Astrocyte (in vitro differentiated cells and primary cell): ENCODE measurements at regions not wholly inside any gene's neighbourhood (a gene's known extent, or its start where the extent isn't known, plus 50 kb on each side); places are given as distances from the start of the nearest gene placed in this dataset.

ENCODE experiments used
- DNase-seq: peaks from one replicate; pipeline ENCODE4 v3.0.0-alpha.2; 2010; ENCODE audit warnings: low read depth
- FAIRE-seq: peaks from 2 replicates; lab custom pipeline; 2011; peaks lifted over from hg19 to GRCh38; lab: Jason Lieb, UNC
- H2AFZ ChIP-seq: 2 replicates; pipeline ENCODE4 v1.6.0; 2012; ENCODE audit warnings: low read depth, low read length, inconsistent platforms
- H3K27ac ChIP-seq: 2 replicates; pipeline ENCODE4 v1.5.1; 2011; ENCODE audit warnings: low read depth, low read length, inconsistent platforms
- H3K27me3 ChIP-seq: 2 replicates; pipeline ENCODE4 v1.6.0; 2011; ENCODE audit warnings: low read length, inconsistent platforms; ENCODE audit not compliant: insufficient read depth
- H3K36me3 ChIP-seq: 2 replicates; pipeline ENCODE4 v1.5.1; 2011; ENCODE audit warnings: low read length, inconsistent platforms; ENCODE audit not compliant: insufficient read depth
- H3K4me1 ChIP-seq: 2 replicates; pipeline ENCODE4 v1.5.1; 2011; ENCODE audit warnings: low read length, inconsistent platforms; ENCODE audit not compliant: insufficient read depth
- H3K4me2 ChIP-seq: 2 replicates; pipeline ENCODE4 v1.6.0; 2012; ENCODE audit warnings: low read length, inconsistent platforms
- H3K4me3 ChIP-seq: 2 replicates; pipeline ENCODE4 v1.5.1; 2011; ENCODE audit warnings: low read depth, mild to moderate bottlenecking, low read length, inconsistent platforms; ENCODE audit not compliant: insufficient read depth
- H3K79me2 ChIP-seq: 2 replicates; pipeline ENCODE4 v1.6.0; 2012; ENCODE audit warnings: mild to moderate bottlenecking, low read length, inconsistent platforms; ENCODE audit not compliant: insufficient read depth
- H3K9ac ChIP-seq: 2 replicates; pipeline ENCODE4 v1.6.0; 2012; ENCODE audit warnings: mild to moderate bottlenecking, low read length, inconsistent platforms
- H3K9me3 ChIP-seq: 2 replicates; pipeline ENCODE4 v1.5.1; 2012; ENCODE audit warnings: low read depth, mild to moderate bottlenecking, low read length, inconsistent platforms; ENCODE audit not compliant: insufficient read depth
- H4K20me1 ChIP-seq: 2 replicates; pipeline ENCODE4 v1.6.0; 2012; ENCODE audit warnings: low read length, inconsistent platforms; ENCODE audit not compliant: insufficient read depth
- H3K27ac Mint-ChIP-seq: one replicate; pipeline ENCODE4 v1.8.0; 2021; ENCODE audit warnings: mild to moderate bottlenecking, mixed read lengths; ENCODE audit not compliant: unreplicated experiment
- H3K27me3 Mint-ChIP-seq: one replicate; pipeline ENCODE4 v1.8.0; 2021; ENCODE audit warnings: low read depth, mixed read lengths; ENCODE audit not compliant: unreplicated experiment
- H3K36me3 Mint-ChIP-seq: one replicate; pipeline ENCODE4 v1.8.0; 2021; ENCODE audit warnings: low read depth, mixed read lengths; ENCODE audit not compliant: unreplicated experiment
- H3K4me1 Mint-ChIP-seq: one replicate; pipeline ENCODE4 v1.8.0; 2021; ENCODE audit warnings: low read depth, mixed read lengths; ENCODE audit not compliant: unreplicated experiment
- H3K4me3 Mint-ChIP-seq: one replicate; pipeline ENCODE4 v1.8.0; 2021; ENCODE audit warnings: mild to moderate bottlenecking, moderate library complexity, mixed read lengths; ENCODE audit not compliant: unreplicated experiment
- H3K9me3 Mint-ChIP-seq: one replicate; pipeline ENCODE4 v1.8.0; 2021; ENCODE audit warnings: mild to moderate bottlenecking, mixed read lengths; ENCODE audit not compliant: unreplicated experiment
- CTCF ChIP-seq: IDR thresholded peaks from 2 replicates; pipeline ENCODE4 v1.5.1; 2011; ENCODE audit warnings: low read depth, mild to moderate bottlenecking, inconsistent platforms, low read length, moderate library complexity; ENCODE audit not compliant: insufficient read depth
- EZH2 ChIP-seq: IDR thresholded peaks from 2 replicates; pipeline ENCODE4 v1.6.1; 2012; ENCODE audit warnings: mild to moderate bottlenecking, low read length, inconsistent platforms; ENCODE audit not compliant: insufficient read depth

- no peaks in the 10 kb centered on the region for H4K20me1 ChIP-seq
- H3K27ac Mint-ChIP-seq: no peak overlapping the region
- no peak overlapping the region for H3K4me2 ChIP-seq
- H3K9me3 ChIP-seq: no peaks in the 10 kb centered on the region
- H3K9me3 Mint-ChIP-seq: no peaks in the 10 kb centered on the region
- no peaks in the 10 kb centered on the region for H3K4me1 Mint-ChIP-seq
- no peaks in the 10 kb centered on the region for H3K79me2 ChIP-seq
- no peaks in the 10 kb centered on the region for H3K27me3 Mint-ChIP-seq
- no peaks in the 10 kb centered on the region for H3K4me1 ChIP-seq
- no peak overlapping the region for H2AFZ ChIP-seq
- DNase-seq (no peak), FAIRE-seq (no peak)
- no peaks in the 10 kb centered on the region for H3K36me3 Mint-ChIP-seq
- no peak overlapping the region for H3K4me3 Mint-ChIP-seq
- no peaks in the 10 kb centered on the region for H3K27me3 ChIP-seq
- no peak overlapping the region for H3K9ac ChIP-seq
- H3K36me3 ChIP-seq: peaks cover 19% of the 10 kb centered on the region
- no peak overlapping the region for H3K4me3 ChIP-seq
- H3K27ac ChIP-seq: no peak overlapping the region
- TF ChIP-seq EZH2 (no peak), CTCF (no peak)
Observed at GRCh38 chr4:122203407-122203806, 51.3 kb downstream of the BLTP1 start.

GRCh38 chr4:122205687-122206086 is 53.6 kb downstream of the BLTP1 start:
- Mint-ChIP-seq H3K36me3 (no peaks in the 10 kb centered on the region), H3K27me3 (no peaks in the 10 kb centered on the region), H3K27ac (no peak overlapping the region), H3K4me3 (no peak overlapping the region), H3K9me3 (no peaks in the 10 kb centered on the region), H3K4me1 (no peaks in the 10 kb centered on the region)
- no peak overlapping the region for H3K4me3 ChIP-seq
- no peaks in the 10 kb centered on the region for H3K27me3 ChIP-seq
- H3K9me3 ChIP-seq: no peaks in the 10 kb centered on the region
- no peak for DNase-seq
- no peak for FAIRE-seq
- no peaks in the 10 kb centered on the region for H3K79me2 ChIP-seq
- no peak overlapping the region for H3K4me2 ChIP-seq
- TF ChIP-seq CTCF: no peak
- no peak for TF ChIP-seq EZH2
- no peak overlapping the region for H2AFZ ChIP-seq
- no peak overlapping the region for H3K9ac ChIP-seq
- peaks cover 23% of the 10 kb centered on the region for H3K36me3 ChIP-seq
- H4K20me1 ChIP-seq: no peaks in the 10 kb centered on the region
- no peak overlapping the region for H3K27ac ChIP-seq
- no peaks in the 10 kb centered on the region for H3K4me1 ChIP-seq

- H3K4me1 ChIP-seq: no peaks in the 10 kb centered on the region
- Mint-ChIP-seq H3K27ac (no peak overlapping the region), H3K4me1 (no peaks in the 10 kb centered on the region), H3K36me3 (peaks cover 7% of the 10 kb centered on the region), H3K4me3 (no peak overlapping the region), H3K27me3 (no peaks in the 10 kb centered on the region), H3K9me3 (no peaks in the 10 kb centered on the region)
- no peak overlapping the region for H2AFZ ChIP-seq
- no peak overlapping the region for H3K27ac ChIP-seq
- no peak for TF ChIP-seq CTCF
- TF ChIP-seq EZH2: no peak
- peaks cover 18% of the 10 kb centered on the region for H3K36me3 ChIP-seq
- H3K9me3 ChIP-seq: no peaks in the 10 kb centered on the region
- no peaks in the 10 kb centered on the region for H4K20me1 ChIP-seq
- H3K9ac ChIP-seq: no peak overlapping the region
- no peaks in the 10 kb centered on the region for H3K79me2 ChIP-seq
- no peak overlapping the region for H3K4me2 ChIP-seq
- FAIRE-seq (no peak), DNase-seq (no peak)
- H3K4me3 ChIP-seq: no peak overlapping the region
- no peaks in the 10 kb centered on the region for H3K27me3 ChIP-seq
Observed at GRCh38 chr4:122212880-122213279, 60.7 kb downstream of the BLTP1 start.
